Subcutaneous abdominal adipose tissue (tissue), 5 donors: ENCODE measurements at regions not wholly inside any gene's neighbourhood (a gene's known extent, or its start where the extent isn't known, plus 50 kb on each side); places are given as distances from the start of the nearest gene placed in this dataset.

Experiments
- H3K27ac ChIP-seq: one replicate; pipeline ENCODE4 v1.7.0; 2013; ENCODE audit warnings: low read depth, mild to moderate bottlenecking, inconsistent platforms, low read length, moderate library complexity
- H3K27me3 ChIP-seq, 5 donors: one replicate each; pipeline ENCODE4 v1.7.0; 2013; ENCODE audit warnings: low read length in 5 of 5, inconsistent platforms in 1 of 5; ENCODE audit not compliant: control insufficient read depth in 5 of 5, insufficient read depth in 4 of 5
- H3K36me3 ChIP-seq, 5 donors: one replicate each; pipeline ENCODE4 v1.7.0; 2013; ENCODE audit warnings: low read length in 5 of 5; ENCODE audit not compliant: control insufficient read depth in 5 of 5, insufficient read depth in 5 of 5
- H3K4me1 ChIP-seq, 5 donors: one replicate each; pipeline ENCODE4 v1.7.0; 2013; ENCODE audit warnings: low read length in 5 of 5, mild to moderate bottlenecking in 3 of 5, moderate library complexity in 1 of 5; ENCODE audit not compliant: control insufficient read depth in 5 of 5, insufficient read depth in 5 of 5
- H3K4me3 ChIP-seq, 5 donors: one replicate each; pipeline ENCODE4 v1.7.0; 2013; ENCODE audit warnings: low read length in 5 of 5, low read depth in 1 of 5
- H3K9ac ChIP-seq, 5 donors: one replicate each; pipeline ENCODE4 v1.7.0; 2013; ENCODE audit warnings: low read length in 5 of 5, mild to moderate bottlenecking in 4 of 5, moderate library complexity in 3 of 5
- H3K9me3 ChIP-seq, 5 donors: one replicate each; pipeline ENCODE4 v1.7.0; 2013; ENCODE audit warnings: low read length in 5 of 5; ENCODE audit not compliant: control insufficient read depth in 5 of 5
- donor health status: healthy.
- donor health status: healthy.
- donor health status: healthy.
- donor health status: healthy.
- donor health status: healthy.

GRCh38 chr6:146865756-146866379 lies 267.1 kb downstream of the ADGB start:
- Histone ChIP-seq H3K9ac (no peak overlapping the region), H3K36me3 (no peaks in the 10 kb centered on the region), H3K27me3 (no peaks in the 10 kb centered on the region), H3K27ac (no peak overlapping the region), H3K4me1 (no peaks in the 10 kb centered on the region), H3K4me3 (no peak overlapping the region), H3K9me3 (no peaks in the 10 kb centered on the region)

DNA sequence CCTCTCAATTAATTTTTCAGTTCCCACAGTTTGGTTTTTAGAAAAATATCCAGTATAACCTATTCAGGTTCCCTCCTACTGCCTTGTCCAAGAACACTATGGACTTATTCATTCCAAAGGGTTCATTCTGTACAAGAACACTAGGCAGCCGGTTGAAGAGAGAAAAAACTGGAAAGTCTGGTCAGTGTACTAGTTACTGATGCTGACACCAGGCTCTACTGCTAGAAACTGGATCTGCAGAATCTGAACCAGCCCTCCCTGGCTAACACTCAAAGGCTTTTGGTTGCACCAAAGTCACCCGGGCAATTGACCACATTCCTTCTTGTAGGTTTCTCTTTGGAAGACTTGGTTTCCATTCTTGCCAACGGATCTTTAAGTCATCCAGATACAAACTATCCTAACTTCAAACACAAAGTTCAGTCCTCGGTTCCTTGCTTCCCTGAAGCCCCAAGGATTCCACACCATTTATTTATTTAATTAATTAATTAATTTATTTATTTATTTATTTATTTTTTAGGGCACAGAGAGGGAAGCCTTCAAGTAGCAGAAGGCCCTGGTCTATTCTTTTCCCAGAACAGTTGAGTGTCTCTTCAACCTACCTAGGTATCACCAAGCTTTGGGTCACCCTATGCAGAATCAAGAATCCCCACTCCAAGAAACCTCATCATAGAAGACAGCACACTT lies 268.1 kb downstream of the ADGB start:
- Histone ChIP-seq H3K27me3 (no peaks in the 10 kb centered on the region), H3K9ac (no peak overlapping the region), H3K27ac (no peak overlapping the region), H3K4me3 (no peak overlapping the region), H3K9me3 (no peaks in the 10 kb centered on the region), H3K36me3 (no peaks in the 10 kb centered on the region), H3K4me1 (no peaks in the 10 kb centered on the region)

DNA sequence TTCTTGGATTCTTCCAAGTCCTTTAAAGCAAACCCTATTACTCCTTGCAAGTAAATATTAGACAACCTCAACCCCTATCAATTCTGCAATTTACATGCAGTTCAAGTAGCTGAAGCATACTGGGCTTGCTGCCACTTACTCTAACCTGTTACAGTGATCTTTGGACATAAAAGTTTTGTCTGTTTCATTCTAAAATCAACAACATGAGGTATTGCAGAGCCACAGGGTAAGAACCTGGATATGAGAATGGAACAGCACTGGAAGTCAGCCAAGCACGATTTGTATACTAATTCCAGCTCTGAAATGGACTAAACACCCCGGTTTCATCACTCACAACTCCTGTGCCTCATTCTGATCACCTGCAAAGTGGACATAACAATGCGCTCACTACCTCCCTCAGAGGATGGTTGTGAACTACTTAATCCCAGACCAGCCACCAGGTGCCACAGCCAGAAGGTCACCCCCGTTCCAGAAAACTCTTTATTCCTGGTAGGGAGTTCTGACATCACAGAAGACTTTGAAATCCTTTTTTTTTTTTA lies 270.0 kb downstream of the ADGB start:
- H3K27me3 ChIP-seq: no peaks in the 10 kb centered on the region
- no peak overlapping the region for H3K9ac ChIP-seq
- H3K4me1 ChIP-seq: no peaks in the 10 kb centered on the region
- H3K9me3 ChIP-seq: no peaks in the 10 kb centered on the region
- no peaks in the 10 kb centered on the region for H3K36me3 ChIP-seq
- H3K4me3 ChIP-seq: no peak overlapping the region
- no peak overlapping the region for H3K27ac ChIP-seq

GRCh38 chr6:146870760-146871159 lies 272.0 kb downstream of the ADGB start:
- no peaks in the 10 kb centered on the region for H3K4me1 ChIP-seq
- H3K36me3 ChIP-seq: no peaks in the 10 kb centered on the region
- H3K9ac ChIP-seq: no peak overlapping the region
- no peaks in the 10 kb centered on the region for H3K27me3 ChIP-seq
- H3K9me3 ChIP-seq: no peaks in the 10 kb centered on the region
- no peak overlapping the region for H3K27ac ChIP-seq
- no peak overlapping the region for H3K4me3 ChIP-seq

DNA sequence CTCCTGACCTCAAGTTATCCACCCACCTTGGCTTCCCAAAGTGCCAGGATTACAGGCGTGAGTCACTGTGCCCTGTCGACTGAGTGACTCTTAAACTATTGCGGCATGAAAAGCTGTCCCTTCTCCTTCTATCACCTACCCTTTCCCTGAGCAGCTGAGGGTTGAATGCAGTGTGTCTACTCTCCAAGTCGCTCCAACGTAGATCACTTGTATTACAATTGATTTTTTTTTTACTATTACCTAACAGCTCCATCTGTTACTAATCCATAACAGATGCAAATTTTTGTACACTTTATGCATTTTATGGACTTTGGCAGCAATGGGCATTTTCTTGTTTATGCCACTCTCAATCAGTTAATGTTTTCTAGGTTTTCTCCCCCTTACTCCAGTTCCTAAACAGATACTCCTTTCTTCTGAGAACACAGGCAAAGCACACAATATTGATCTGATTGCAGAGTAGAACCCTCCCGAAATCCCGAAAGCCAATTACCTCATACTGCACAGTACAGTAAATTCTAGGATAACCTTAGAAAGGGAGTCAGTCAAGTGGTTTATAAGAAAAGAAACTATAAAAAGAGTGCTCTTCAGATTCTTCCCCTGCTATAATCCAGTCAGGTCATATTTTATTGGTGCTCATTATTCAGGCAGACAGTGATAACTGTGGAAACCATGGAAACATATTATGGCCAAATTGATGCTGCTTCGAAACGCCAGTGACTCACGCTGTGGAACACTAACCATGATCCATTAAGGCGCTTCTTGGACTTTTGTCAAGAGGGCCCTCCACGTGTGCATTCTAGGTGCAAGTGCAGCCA lies 273.0 kb downstream of the ADGB start:
- Histone ChIP-seq H3K9ac (no peak overlapping the region), H3K4me1 (peaks cover 0 to 4% (median 0%) of the 10 kb centered on the region in 5 donors), H3K9me3 (no peaks in the 10 kb centered on the region), H3K4me3 (no peak overlapping the region), H3K36me3 (no peaks in the 10 kb centered on the region), H3K27ac (no peak overlapping the region), H3K27me3 (no peaks in the 10 kb centered on the region)

DNA sequence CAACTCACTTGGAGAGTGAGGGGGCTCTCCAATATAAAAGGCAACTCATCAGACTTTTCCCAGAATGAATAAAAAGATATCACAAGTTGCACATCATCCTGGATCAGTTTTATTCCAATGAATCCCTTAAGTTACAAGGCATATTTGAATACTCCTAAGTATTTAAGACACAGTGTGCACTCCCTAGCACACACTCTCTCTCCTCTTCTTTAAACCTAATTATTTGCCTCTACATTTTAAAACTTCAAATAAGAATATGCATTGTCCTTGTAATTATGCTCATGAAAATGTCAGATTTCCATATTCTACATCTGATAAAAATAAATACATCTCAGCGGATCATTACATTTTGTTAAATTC lies 273.6 kb downstream of the ADGB start:
- Histone ChIP-seq H3K27me3 (no peaks in the 10 kb centered on the region), H3K36me3 (no peaks in the 10 kb centered on the region), H3K9ac (no peak overlapping the region), H3K27ac (no peak overlapping the region), H3K4me1 (peaks cover 0 to 5% (median 0%) of the 10 kb centered on the region in 5 donors), H3K9me3 (no peaks in the 10 kb centered on the region), H3K4me3 (no peak overlapping the region)

DNA sequence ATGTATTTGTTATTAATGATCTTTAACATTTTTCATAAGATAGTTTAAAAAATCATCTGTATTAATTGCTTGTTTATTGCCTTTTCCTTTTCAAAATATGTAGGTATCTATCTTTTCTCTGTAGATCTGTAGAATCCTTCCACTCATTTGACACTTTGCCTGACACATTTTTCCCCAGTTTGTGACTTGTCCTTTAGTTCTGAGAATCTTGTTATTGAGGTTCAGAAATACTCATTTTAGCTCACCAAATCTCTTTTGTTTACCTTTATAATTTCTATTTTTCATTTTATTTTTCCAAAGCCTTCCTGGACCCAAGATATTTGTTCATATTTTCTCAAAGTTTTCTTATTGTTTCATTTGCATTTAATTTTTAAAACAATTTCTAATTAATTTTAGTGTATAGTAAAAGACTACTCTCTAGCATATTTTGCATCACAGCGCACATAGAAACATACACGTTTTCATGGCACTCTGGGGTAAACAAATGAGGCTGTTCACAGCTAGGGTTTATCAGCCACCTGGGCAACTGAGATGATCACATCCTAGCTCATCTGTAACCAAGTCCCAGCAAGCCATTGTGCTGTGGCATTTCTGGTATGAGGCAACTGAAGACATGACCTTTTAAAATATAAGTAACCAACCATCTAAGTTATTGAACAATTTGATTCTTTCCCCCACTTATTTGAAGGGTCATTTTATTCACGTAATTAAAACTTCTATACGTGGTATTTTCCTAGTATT lies 275.7 kb downstream of the ADGB start:
- Histone ChIP-seq H3K27ac (no peak overlapping the region), H3K9me3 (no peaks in the 10 kb centered on the region), H3K36me3 (no peaks in the 10 kb centered on the region), H3K9ac (no peak overlapping the region), H3K27me3 (no peaks in the 10 kb centered on the region), H3K4me3 (no peak overlapping the region), H3K4me1 (peaks cover 0 to 16% (median 7%) of the 10 kb centered on the region in 5 donors)

DNA sequence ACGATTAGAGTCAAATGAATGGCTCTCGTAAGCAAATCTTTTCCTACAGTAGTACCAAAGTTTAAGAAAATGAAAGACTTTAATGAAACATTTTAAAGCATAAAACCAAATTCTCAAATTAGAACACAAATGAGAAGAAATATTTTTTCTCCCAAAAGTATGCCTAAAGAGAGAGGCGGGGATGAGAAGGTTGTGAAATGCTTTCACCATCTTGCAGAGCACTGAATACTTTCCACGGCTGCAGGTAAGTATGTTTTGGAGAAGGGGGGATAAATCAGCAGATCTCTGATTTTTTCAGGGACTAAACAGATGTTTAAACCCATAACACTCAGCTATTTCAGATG lies 277.1 kb downstream of the ADGB start:
- no peak overlapping the region for H3K9ac ChIP-seq
- peaks cover 0 to 16% (median 7%) of the 10 kb centered on the region in 5 donors for H3K4me1 ChIP-seq
- H3K4me3 ChIP-seq: no peak overlapping the region
- H3K9me3 ChIP-seq: no peaks in the 10 kb centered on the region
- no peaks in the 10 kb centered on the region for H3K27me3 ChIP-seq
- H3K36me3 ChIP-seq: no peaks in the 10 kb centered on the region
- no peak overlapping the region for H3K27ac ChIP-seq

DNA sequence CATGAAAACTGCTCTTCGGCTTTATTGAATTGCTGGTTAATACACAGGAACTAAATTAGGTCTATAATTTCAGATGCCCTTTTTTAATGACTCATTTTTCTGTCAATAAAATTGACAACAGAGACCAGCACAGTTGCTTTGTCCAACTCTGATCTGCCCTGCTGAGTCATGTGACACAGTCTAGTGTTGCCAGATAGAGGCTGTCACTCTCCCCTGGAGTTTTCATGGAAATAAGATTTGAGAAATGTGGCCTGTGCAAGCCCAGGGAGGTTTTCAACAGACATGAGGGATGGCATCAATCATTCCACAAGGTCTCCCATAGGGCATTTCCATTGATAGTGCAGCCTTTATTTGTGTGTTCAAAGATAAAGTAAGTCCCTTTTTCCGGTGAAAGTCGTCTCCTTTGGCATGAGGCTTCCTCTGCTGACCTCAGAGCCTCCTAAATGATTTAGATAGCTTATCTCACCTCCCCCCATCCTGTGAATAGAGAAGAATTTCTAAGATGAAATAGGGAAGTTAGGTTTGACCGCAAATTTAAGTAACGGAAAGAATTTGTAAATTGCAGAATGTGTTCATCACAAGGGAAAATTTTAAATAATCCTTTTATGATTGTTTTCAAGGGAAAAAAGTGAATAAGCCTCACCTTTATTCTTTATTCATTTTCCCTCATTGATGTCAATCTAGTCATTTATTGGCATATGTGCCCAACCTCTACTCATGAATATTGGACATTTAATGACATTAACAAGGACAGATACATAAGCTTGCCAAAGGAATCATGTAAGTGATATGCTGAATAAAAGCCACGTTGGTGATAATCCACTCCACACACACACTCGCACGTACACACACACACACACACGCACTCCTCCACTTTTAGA lies 277.7 kb downstream of the ADGB start:
- Histone ChIP-seq H3K27ac (no peak overlapping the region), H3K9ac (no peak overlapping the region), H3K36me3 (no peaks in the 10 kb centered on the region), H3K9me3 (no peaks in the 10 kb centered on the region), H3K4me3 (no peak overlapping the region), H3K27me3 (no peaks in the 10 kb centered on the region), H3K4me1 (peaks cover 0 to 16% (median 7%) of the 10 kb centered on the region in 5 donors)
